Activated CD8-positive, alpha-beta T cell treated with anti-CD3 and anti-CD28 coated beads, Interleukin-2, amount 10 ng/mL, durations not matched to agents 7 days and 5 days (primary cell): ENCODE measurements at regions not wholly inside any gene's neighbourhood (a gene's known extent, or its start where the extent isn't known, plus 50 kb on each side); places are given as distances from the start of the nearest gene placed in this dataset.

Source experiments
- ATAC-seq: fragments of 150-1000 bp; cut with Tn5 transposase; one replicate; pipeline ENCODE4 v1.10.0; 2021; ENCODE audit warnings: moderate library complexity
- CTCF ChIA-PET: fragments of 350-600 bp; sonication (Branson Sonifier 250); formaldehyde crosslinking; loops from one replicate; lab custom pipeline; 2021; ENCODE audit warnings: antibody characterized with exemption; lab: Charles Lee
- POLR2A ChIA-PET: fragments of 350-600 bp; sonication (Branson Sonifier 250); formaldehyde crosslinking; loops from one replicate; lab custom pipeline; 2021; ENCODE audit warnings: antibody characterized with exemption; lab: Charles Lee
- DNase-seq: peaks from one replicate; pipeline ENCODE4 v3.0.0-alpha.2; 2020
- H3K27ac Mint-ChIP-seq: one replicate; pipeline ENCODE4 v1.8.0; 2021; ENCODE audit warnings: mild to moderate bottlenecking, mixed read lengths
- H3K27me3 Mint-ChIP-seq: one replicate; pipeline ENCODE4 v1.8.0; 2021; ENCODE audit warnings: low read depth, mixed read lengths
- H3K36me3 Mint-ChIP-seq: one replicate; pipeline ENCODE4 v1.8.0; 2021; ENCODE audit warnings: low read depth, mixed read lengths
- H3K4me1 Mint-ChIP-seq: one replicate; pipeline ENCODE4 v1.8.0; 2021; ENCODE audit warnings: low read depth, mixed read lengths
- H3K4me3 Mint-ChIP-seq: one replicate; pipeline ENCODE4 v1.8.0; 2021; ENCODE audit warnings: mild to moderate bottlenecking, mixed read lengths
- H3K9me3 Mint-ChIP-seq: one replicate; pipeline ENCODE4 v1.8.0; 2022; ENCODE audit warnings: mixed read lengths; ENCODE audit not compliant: insufficient read depth

DNA sequence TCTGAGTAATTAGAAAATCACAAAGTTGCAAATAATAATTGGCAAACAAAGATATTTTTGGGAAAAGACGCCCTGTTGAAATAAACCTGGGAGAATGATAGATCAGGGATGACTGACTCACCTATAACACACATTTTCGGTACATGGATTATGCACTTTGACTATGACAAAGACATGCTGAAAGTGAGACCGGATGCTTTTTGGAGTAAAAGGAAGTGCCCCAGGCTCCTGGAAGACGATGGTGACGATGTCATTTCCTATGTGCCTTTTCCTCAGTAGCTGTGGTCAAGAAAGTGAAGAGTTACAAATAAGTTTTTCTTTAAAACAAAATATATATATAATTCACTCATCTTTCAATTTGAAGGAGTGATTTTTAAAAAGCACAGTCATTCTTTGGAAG is 158.7 kb downstream of the SIPA1L2 start:
- Mint-ChIP-seq H3K4me3 (no peak overlapping the region), H3K36me3 (no peaks in the 10 kb centered on the region), H3K4me1 (peaks cover 19% of the 10 kb centered on the region), H3K9me3 (no peaks in the 10 kb centered on the region), H3K27ac (peak overlapping the region; percentile 34), H3K27me3 (peaks cover 2% of the 10 kb centered on the region)
- no peak for ATAC-seq
- CTCF ChIA-PET: no interaction called here
- DNase-seq: no peak
- POLR2A ChIA-PET: no interaction called here

DNA sequence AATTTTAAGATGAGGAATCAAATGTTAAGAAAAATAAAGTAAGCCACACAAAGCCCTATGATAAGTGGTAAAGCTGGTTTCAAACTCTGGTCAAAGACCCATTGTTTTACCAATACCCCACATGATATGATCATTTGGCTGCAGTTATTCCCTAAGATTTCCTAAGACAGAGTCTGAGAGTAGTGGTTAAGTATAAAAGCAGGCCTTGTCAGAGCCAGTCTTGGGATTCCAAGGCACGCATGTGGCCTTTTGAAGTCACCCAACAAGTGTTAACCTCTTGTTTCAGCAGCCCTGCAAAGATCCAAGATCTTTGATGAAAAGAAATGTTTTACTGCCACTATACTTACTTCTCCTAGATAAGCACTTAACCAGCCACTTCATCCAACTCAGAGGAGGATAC is 159.2 kb downstream of the SIPA1L2 start:
- ATAC-seq (no peak), DNase-seq (no peak)
- ChIA-PET POLR2A (no interaction called here), CTCF (no interaction called here)
- H3K4me1 Mint-ChIP-seq: peaks cover 19% of the 10 kb centered on the region
- H3K27ac Mint-ChIP-seq: peak overlapping the region; percentile 34
- peaks cover 2% of the 10 kb centered on the region for H3K27me3 Mint-ChIP-seq
- no peak overlapping the region for H3K4me3 Mint-ChIP-seq
- no peaks in the 10 kb centered on the region for H3K36me3 Mint-ChIP-seq
- H3K9me3 Mint-ChIP-seq: no peaks in the 10 kb centered on the region

DNA sequence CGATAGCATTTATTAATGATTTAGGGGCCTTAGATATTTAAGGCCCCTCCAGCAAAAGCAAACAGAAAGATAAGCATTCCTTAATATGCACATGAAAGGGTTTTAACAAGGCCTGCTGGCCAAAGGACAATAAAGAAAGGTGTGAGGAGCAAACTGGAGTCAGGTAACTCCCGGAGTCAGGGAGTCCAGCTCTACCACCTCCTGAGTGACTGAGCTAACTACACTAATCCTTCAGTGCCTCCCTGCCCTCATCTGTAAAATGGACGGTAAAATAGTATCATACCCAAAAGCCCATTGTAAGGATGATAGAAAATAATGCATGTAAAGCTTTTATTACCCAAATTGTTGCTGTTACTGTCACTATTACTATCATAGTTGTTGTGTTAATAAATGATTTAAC is 161.7 kb downstream of the SIPA1L2 start:
- no peak for DNase-seq
- no peaks in the 10 kb centered on the region for H3K27me3 Mint-ChIP-seq
- no peaks in the 10 kb centered on the region for H3K36me3 Mint-ChIP-seq
- ChIA-PET CTCF (no interaction called here), POLR2A (no interaction called here)
- H3K4me1 Mint-ChIP-seq: peaks cover 19% of the 10 kb centered on the region
- no peak for ATAC-seq
- H3K27ac Mint-ChIP-seq: no peak overlapping the region
- no peaks in the 10 kb centered on the region for H3K9me3 Mint-ChIP-seq
- H3K4me3 Mint-ChIP-seq: no peak overlapping the region

DNA sequence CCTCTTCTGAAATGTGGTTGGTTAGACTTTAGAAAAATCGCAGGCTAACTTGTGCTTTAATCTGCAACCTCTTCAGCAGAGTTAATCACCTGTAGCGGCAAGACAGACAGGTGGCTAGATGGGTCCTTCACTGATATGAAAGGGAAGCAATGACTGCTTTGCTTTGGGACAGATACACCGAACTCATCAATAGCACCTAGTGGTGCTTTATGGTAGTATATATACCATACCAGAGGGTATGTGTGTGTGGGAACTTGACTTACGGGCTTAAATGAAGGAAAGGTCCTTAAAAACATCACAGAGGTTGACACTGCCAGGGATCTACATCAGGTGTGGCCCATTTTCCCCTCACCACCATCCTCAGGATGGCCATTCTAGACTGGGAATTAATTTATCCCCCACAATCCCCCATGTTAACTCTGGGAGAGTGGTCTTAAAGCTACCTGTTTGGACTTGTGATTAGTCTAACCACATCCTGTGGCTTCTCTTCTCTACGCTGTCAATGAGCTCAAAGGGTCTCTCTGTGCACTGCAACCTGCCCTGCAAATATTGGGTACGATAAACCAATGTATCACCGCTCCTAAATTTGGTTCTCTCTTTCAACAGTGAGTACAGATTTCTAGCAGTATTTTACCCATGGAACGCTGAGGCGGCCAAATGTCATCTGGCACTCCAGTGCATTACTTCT is 162.7 kb downstream of the SIPA1L2 start:
- Mint-ChIP-seq H3K9me3 (no peaks in the 10 kb centered on the region), H3K27me3 (peaks cover 2% of the 10 kb centered on the region), H3K36me3 (no peaks in the 10 kb centered on the region), H3K27ac (no peak overlapping the region), H3K4me1 (peaks cover 16% of the 10 kb centered on the region), H3K4me3 (no peak overlapping the region)
- ChIA-PET CTCF (no interaction called here), POLR2A (no interaction called here)
- ATAC-seq (no peak), DNase-seq (no peak)

DNA sequence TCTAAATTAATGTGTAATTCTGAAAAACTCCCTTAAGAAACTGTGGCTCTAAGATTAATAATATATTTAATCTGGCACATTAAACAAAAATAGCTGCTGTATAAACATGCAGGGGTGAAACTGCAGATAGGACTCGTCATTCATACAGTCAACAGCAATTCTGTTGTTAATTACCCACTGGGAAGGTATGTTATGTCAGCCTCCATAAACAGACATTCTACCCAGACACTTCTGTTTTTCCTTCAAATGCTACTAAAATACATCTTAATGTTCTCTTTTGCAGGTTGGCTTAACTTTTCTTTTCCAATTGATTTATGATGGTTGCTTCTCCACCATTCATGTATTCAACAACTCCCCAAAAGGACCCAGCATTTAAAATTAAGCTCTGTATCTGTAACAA is 165.6 kb downstream of the SIPA1L2 start:
- ChIA-PET POLR2A (no interaction called here), CTCF (no interaction called here)
- no peak overlapping the region for H3K27ac Mint-ChIP-seq
- no peak for DNase-seq
- H3K27me3 Mint-ChIP-seq: peaks cover 4% of the 10 kb centered on the region
- no peaks in the 10 kb centered on the region for H3K9me3 Mint-ChIP-seq
- H3K36me3 Mint-ChIP-seq: no peaks in the 10 kb centered on the region
- no peak overlapping the region for H3K4me3 Mint-ChIP-seq
- H3K4me1 Mint-ChIP-seq: peaks cover 8% of the 10 kb centered on the region
- no peak for ATAC-seq

DNA sequence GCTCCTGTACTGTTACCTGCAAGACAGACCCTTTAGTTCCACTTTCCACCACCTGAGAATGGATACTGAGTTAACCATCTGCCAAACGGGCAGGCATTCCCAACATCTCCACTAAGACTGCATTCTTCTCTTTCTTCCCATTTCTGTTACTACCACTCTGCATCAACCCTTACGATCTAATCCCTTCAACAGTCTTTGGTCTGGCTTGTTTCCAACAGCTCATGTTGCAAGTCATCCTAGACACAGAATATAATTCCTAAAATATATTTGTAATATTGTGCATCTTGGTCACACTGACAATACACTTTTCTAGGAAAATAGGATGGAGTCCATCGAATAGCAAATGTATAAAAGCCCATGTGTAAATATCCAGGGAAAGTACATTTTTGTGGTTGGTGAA is 166.7 kb downstream of the SIPA1L2 start:
- no peak for ATAC-seq
- no peak for DNase-seq
- Mint-ChIP-seq H3K4me1 (peaks cover 13% of the 10 kb centered on the region), H3K9me3 (no peaks in the 10 kb centered on the region), H3K4me3 (no peak overlapping the region), H3K27ac (no peak overlapping the region), H3K27me3 (peaks cover 4% of the 10 kb centered on the region), H3K36me3 (no peaks in the 10 kb centered on the region)
- ChIA-PET CTCF (no interaction called here), POLR2A (no interaction called here)

DNA sequence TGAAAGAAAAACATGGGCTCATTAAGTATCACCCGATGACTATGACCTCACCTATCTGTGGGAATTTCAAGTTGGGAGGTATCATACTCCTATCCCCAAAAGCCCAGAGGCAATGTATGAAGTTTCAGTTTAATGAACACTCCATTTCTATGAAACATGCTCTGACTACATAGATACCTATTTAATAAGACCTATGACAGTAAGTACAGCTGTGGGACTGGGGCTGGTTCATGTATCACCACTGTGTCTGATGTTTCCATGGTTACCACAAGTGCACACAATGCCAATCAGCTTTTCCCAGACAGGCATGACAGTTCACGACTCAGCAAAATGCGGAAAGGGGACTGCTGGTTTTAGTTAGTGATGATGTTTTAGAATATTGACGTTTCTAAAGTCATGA is 167.7 kb downstream of the SIPA1L2 start:
- Mint-ChIP-seq H3K27me3 (peaks cover 4% of the 10 kb centered on the region), H3K36me3 (no peaks in the 10 kb centered on the region), H3K27ac (no peak overlapping the region), H3K4me3 (no peak overlapping the region), H3K4me1 (peaks cover 11% of the 10 kb centered on the region), H3K9me3 (no peaks in the 10 kb centered on the region)
- no peak for DNase-seq
- ChIA-PET POLR2A (no interaction called here), CTCF (no interaction called here)
- ATAC-seq: no peak

DNA sequence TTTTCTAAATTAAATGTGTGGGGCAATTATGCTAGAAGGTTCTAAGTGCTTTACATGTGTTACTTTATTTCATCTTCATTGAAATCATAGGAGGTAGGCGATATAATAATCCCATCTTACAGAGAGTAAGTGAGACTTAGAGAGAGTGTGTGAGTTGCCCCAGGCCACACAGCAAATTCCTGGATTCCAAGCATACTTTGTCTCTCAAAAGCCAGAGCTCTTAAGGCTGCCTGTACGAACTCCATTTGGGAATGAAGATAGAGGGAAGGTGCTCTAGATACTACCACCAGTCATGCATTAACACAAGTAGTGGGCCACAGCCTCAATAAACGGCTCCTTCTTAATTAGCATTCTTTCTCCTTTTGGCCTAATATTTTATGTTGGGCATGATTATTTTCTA is 170.1 kb downstream of the SIPA1L2 start:
- ChIA-PET CTCF (no interaction called here), POLR2A (no interaction called here)
- H3K36me3 Mint-ChIP-seq: no peaks in the 10 kb centered on the region
- H3K4me3 Mint-ChIP-seq: no peak overlapping the region
- ATAC-seq: no peak
- H3K27ac Mint-ChIP-seq: no peak overlapping the region
- peaks cover 4% of the 10 kb centered on the region for H3K27me3 Mint-ChIP-seq
- no peak for DNase-seq
- H3K4me1 Mint-ChIP-seq: peaks cover 9% of the 10 kb centered on the region
- H3K9me3 Mint-ChIP-seq: no peaks in the 10 kb centered on the region

DNA sequence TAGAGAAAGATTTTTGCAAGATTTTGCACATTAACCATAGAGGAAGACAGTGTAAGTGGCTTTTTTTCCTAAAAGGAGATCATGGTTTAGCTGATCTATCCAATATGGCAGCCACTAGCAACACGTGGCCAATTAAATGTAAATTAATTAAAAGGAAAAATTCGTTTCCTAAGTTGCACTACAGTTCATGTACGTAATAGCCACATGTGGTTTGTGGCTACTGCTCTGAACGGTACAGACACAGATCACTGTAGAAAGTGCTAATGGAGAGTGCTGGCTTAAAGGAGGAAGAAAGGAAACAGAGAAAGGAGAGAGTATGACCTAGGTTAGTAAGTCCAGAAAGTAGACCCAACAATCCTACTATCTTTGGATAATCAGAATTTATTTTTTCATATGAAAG is 170.8 kb downstream of the SIPA1L2 start:
- no peak overlapping the region for H3K4me3 Mint-ChIP-seq

DNA sequence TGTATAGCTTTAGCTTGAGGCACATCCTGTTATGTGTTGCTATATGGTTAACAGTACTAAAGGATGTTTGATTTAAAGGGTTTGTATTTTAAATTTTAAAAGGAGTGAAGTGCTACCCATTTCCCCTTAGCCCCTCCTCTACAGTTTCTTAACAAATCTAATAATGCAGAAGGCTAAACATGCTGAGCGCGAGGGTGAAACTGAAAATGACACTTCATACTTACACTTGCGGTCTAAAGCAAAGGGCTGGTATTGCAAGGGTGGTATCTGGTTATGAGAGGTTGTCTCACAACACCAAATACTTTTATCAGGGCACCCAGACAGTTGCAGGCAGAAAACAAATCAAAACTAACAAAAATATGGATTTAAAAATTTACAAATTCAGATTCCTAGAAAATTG is 172.3 kb downstream of the SIPA1L2 start:
- POLR2A ChIA-PET: no interaction called here
- peak; percentile 76 for ATAC-seq
- CTCF ChIA-PET: no interaction called here
- Mint-ChIP-seq H3K36me3 (no peaks in the 10 kb centered on the region), H3K27me3 (peaks cover 2% of the 10 kb centered on the region), H3K4me1 (peaks cover 9% of the 10 kb centered on the region), H3K9me3 (no peaks in the 10 kb centered on the region), H3K27ac (no peak overlapping the region), H3K4me3 (no peak overlapping the region)
- peak; percentile 39 for DNase-seq

More for the DNA sequence above, 170.8 kb downstream of the SIPA1L2 start:
- Mint-ChIP-seq H3K27me3 (peaks cover 4% of the 10 kb centered on the region), H3K4me1 (peaks cover 9% of the 10 kb centered on the region), H3K27ac (no peak overlapping the region), H3K36me3 (no peaks in the 10 kb centered on the region), H3K9me3 (no peaks in the 10 kb centered on the region)
- ChIA-PET CTCF (no interaction called here), POLR2A (no interaction called here)
- peak; percentile 44 for ATAC-seq
- peak; percentile 26 for DNase-seq

DNA sequence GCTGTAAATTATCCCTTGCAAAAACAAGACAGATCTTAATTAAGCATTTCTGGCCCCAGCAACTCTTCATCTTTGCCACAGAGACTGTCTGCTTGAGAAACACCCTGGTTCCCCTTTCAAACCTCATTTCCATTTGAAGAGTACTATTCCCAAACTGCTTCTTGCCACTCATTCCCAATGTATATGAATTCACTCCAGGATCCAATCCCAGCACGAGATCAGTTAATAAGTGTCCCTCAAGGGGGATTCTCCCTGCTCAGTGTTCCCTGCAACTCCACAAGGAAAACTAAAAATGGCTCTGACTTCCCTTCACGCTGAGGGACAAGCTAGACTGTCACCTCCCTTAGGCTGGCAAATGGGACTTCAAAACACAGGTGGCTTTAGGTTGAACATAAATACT is 173.2 kb downstream of the SIPA1L2 start:
- Mint-ChIP-seq H3K27me3 (no peaks in the 10 kb centered on the region), H3K4me3 (no peak overlapping the region), H3K27ac (no peak overlapping the region), H3K9me3 (no peaks in the 10 kb centered on the region), H3K4me1 (peaks cover 15% of the 10 kb centered on the region), H3K36me3 (no peaks in the 10 kb centered on the region)
- ATAC-seq (no peak), DNase-seq (no peak)
- POLR2A ChIA-PET: no interaction called here
- CTCF ChIA-PET: interaction anchor here (0.6 kb wide), 1 partner anchor 117 kb away, joined by 3 read pairs; no protein-coding TSS in a partner anchor

DNA sequence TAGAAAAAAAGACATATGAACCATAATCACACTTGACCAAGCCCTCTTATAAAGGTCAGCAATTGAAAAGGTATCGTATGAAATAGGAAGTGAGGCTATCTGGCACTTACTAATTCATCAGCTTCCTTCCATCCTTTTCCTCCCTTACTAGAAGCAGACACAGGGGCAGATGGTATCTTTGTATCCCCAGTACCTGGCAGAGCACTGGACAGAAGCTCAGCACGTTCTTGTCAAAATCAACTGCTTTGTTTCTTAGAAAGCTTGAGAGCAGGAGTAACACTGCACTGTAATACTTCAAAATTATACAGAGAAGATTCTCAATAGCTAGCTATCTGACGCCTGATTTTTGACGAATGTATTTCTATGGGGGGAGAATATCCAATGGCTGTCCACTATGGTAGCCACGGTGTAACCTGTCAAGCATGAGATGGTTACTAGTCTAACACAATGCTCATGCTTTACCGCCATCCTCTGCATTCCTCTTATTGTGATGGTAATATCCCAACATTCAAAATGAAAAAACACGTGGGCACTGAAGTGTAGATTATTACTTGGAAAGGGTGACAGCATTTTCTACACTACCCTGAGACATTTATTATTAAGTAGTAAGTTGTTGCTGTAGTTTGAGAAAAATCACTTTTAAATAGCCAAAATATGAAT is 175.6 kb downstream of the SIPA1L2 start:
- H3K4me3 Mint-ChIP-seq: no peak overlapping the region
- H3K27me3 Mint-ChIP-seq: no peaks in the 10 kb centered on the region
- no peaks in the 10 kb centered on the region for H3K9me3 Mint-ChIP-seq
- no peak overlapping the region for H3K27ac Mint-ChIP-seq
- H3K4me1 Mint-ChIP-seq: peaks cover 21% of the 10 kb centered on the region
- H3K36me3 Mint-ChIP-seq: no peaks in the 10 kb centered on the region
- ChIA-PET POLR2A (no interaction called here), CTCF (no interaction called here)
- ATAC-seq: no peak
- DNase-seq: no peak
